Endothelial cell (in vitro differentiated cells): ENCODE measurements at regions not wholly inside any gene's neighbourhood (a gene's known extent, or its start where the extent isn't known, plus 50 kb on each side); places are given as distances from the start of the nearest gene placed in this dataset.

Experiments
- DNase-seq: peaks from one replicate; pipeline ENCODE4 v3.0.0; 2021; ENCODE audit warnings: low spot score
- H3K27ac Mint-ChIP-seq: one replicate; pipeline ENCODE4 v1.8.0; 2021; ENCODE audit warnings: mixed read lengths, inconsistent platforms; ENCODE audit not compliant: unreplicated experiment
- H3K27me3 Mint-ChIP-seq: one replicate; pipeline ENCODE4 v1.8.0; 2021; ENCODE audit warnings: mild to moderate bottlenecking, moderate library complexity, mixed read lengths, inconsistent platforms; ENCODE audit not compliant: unreplicated experiment
- H3K36me3 Mint-ChIP-seq: one replicate; pipeline ENCODE4 v1.8.0; 2021; ENCODE audit warnings: mild to moderate bottlenecking, low read depth, mixed read lengths, inconsistent platforms; ENCODE audit not compliant: unreplicated experiment
- H3K4me1 Mint-ChIP-seq: one replicate; pipeline ENCODE4 v1.8.0; 2021; ENCODE audit warnings: mild to moderate bottlenecking, mixed read lengths, inconsistent platforms; ENCODE audit not compliant: unreplicated experiment
- H3K4me3 Mint-ChIP-seq: one replicate; pipeline ENCODE4 v1.8.0; 2021; ENCODE audit warnings: mild to moderate bottlenecking, mixed read lengths, inconsistent platforms; ENCODE audit not compliant: unreplicated experiment
- H3K9me3 Mint-ChIP-seq: one replicate; pipeline ENCODE4 v1.8.0; 2021; ENCODE audit warnings: mixed read lengths, inconsistent platforms; ENCODE audit not compliant: unreplicated experiment
- CTCF ChIP-seq: fragments of 200-600 bp; sonication (generic); IDR thresholded peaks from one replicate; pipeline ENCODE4 v1.5.0; 2021; ENCODE audit warnings: antibody characterized with exemption; ENCODE audit not compliant: unreplicated experiment

DNA sequence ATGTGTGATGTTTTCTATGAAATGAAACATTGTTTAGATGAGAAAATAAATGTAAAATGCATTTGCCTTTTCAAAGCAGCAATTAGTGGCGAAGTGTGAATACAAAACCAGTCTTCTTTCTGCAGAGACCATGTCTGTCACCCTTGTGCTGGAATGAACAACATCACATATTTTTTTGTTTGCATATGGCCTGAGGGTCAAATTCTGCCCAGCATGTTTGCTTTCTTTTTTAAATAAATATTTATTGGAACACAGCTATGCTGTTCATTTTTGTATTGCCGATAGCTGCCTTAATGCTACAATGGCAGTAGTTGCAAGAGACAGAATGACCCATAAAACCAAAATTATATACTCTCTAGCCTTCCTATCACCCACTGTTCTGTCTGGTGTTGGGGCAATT lies 75.3 kb upstream of the SNRPN start:
- no peak overlapping the region for H3K27ac Mint-ChIP-seq

DNA sequence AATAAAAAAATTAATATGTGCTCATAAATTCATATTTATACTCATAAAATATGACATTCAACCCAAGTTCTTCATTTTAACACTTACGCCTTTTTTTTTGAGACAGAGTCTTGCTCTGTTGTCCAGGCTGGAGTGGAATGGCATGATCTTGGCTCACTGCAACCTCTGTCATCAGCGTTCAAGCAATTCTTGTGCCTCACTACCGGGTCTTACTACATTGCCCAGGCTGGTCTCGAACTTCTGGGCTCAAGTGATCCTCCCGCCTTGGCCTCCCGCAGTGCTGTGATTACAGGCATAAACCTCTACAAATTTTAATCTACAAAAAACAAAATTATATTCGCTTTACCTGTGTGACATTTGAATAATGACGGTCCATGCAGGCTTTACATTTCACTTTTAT lies 74.1 kb upstream of the SNRPN start:
- Mint-ChIP-seq H3K9me3 (no peaks in the 10 kb centered on the region), H3K36me3 (peaks cover 4% of the 10 kb centered on the region), H3K4me3 (no peak overlapping the region), H3K27ac (no peak overlapping the region), H3K4me1 (peaks cover 3% of the 10 kb centered on the region), H3K27me3 (no peaks in the 10 kb centered on the region)
- DNase-seq, result no peak
- no peak for TF ChIP-seq CTCF

More for the DNA sequence above, 75.3 kb upstream of the SNRPN start:
- TF ChIP-seq CTCF, result no peak
- Mint-ChIP-seq H3K4me1 (no peaks in the 10 kb centered on the region), H3K4me3 (no peak overlapping the region), H3K9me3 (no peaks in the 10 kb centered on the region), H3K27me3 (no peaks in the 10 kb centered on the region), H3K36me3 (peaks cover 4% of the 10 kb centered on the region)
- no peak for DNase-seq

GRCh38 chr15:24886538-24886937 lies 68.2 kb upstream of the SNRPN start:
- Mint-ChIP-seq H3K4me3 (no peak overlapping the region), H3K9me3 (no peaks in the 10 kb centered on the region), H3K27ac (no peak overlapping the region), H3K36me3 (peaks cover 4% of the 10 kb centered on the region), H3K27me3 (peaks cover 2% of the 10 kb centered on the region), H3K4me1 (peaks cover 3% of the 10 kb centered on the region)
- no peak for TF ChIP-seq CTCF
- no peak for DNase-seq

- H3K4me1 Mint-ChIP-seq, result peaks cover 6% of the 10 kb centered on the region
- H3K4me3 Mint-ChIP-seq, result no peak overlapping the region
- peaks cover 6% of the 10 kb centered on the region for H3K36me3 Mint-ChIP-seq
- peak; percentile 19 for DNase-seq
- TF ChIP-seq CTCF, result no peak
- peak overlapping the region; percentile 73 for H3K27ac Mint-ChIP-seq
- peaks cover 5% of the 10 kb centered on the region for H3K9me3 Mint-ChIP-seq
- peaks cover 1% of the 10 kb centered on the region for H3K27me3 Mint-ChIP-seq
Observed at GRCh38 chr15:24898715-24899272, 56.0 kb upstream of the SNRPN start.

DNA sequence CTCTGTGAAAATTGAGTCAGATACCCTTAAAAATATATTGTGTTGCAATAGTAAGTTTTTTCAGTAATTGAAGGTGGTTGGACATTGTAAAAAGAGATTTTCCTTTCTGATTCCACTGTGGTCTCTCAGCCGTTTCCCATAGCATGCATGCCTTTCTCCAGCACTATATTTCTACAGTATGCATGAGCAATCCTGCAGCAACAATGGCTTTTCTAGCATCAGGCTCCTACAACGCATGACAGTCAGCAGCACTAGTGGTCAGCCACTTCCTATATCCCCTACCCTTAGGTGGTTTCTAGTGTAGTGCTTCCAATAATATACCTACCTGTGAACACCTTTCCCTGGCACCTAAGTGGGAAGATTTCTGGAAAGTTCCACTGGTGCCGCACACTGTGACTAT lies 55.4 kb upstream of the SNRPN start:
- no peak for TF ChIP-seq CTCF
- H3K27me3 Mint-ChIP-seq, result peaks cover under 1% of the 10 kb centered on the region
- H3K9me3 Mint-ChIP-seq, result peaks cover 5% of the 10 kb centered on the region
- no peak overlapping the region for H3K4me3 Mint-ChIP-seq
- no peak overlapping the region for H3K27ac Mint-ChIP-seq
- H3K4me1 Mint-ChIP-seq, result peaks cover 6% of the 10 kb centered on the region
- peaks cover 6% of the 10 kb centered on the region for H3K36me3 Mint-ChIP-seq
- no peak for DNase-seq
